GM21360 (cell line): ENCODE measurements at regions not wholly inside any gene's neighbourhood (a gene's known extent, or its start where the extent isn't known, plus 50 kb on each side); places are given as distances from the start of the nearest gene placed in this dataset.
"Not testable (repeated sequence)": the region's sequence is repeated elsewhere in the genome, so short reads cannot be mapped to it uniquely, and the experiment has no call there.

Experiments
- ATAC-seq: cut with Tn5 transposase; IDR thresholded peaks from one replicate; pipeline ENCODE4 v1.9.1; 2021; ENCODE audit warnings: mild to moderate bottlenecking, moderate library complexity; ENCODE audit not compliant: unreplicated experiment

DNA sequence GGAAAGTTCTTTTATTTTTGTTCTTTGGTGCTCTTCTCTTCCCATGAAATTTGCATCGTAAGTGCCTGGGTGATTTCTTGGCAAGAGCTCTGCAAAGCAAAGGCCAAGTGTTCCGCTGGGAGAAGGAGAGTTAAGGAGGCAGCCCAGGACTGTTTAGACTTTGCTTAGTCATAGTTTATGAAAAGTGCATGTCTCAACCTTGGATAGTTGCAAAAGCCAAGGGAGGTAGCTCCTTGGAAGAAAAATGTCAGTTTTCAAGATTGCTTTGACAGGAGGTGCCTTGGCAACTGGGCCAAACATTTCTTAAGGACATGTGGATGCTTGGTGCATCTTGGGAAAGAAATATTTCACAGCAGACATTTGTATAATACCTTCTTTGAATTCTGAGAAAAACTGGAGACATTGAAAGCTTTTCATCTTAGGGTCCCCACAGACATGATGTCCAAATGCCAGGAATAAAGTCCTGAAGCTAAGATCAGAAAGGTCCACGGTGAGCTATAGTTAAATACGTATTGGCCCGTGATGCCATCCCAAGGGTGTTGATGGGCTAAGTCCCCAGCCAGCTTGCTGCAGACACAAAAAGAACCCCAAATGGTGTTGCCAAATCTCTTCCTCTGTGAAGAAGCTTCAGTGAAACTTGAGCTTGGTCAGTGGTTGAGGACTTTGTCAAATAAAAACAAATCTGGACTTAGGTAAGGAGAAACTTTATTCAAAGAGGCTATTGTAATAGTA, 96.3 kb upstream of the THUMPD2 start:
- no peak for ATAC-seq

DNA sequence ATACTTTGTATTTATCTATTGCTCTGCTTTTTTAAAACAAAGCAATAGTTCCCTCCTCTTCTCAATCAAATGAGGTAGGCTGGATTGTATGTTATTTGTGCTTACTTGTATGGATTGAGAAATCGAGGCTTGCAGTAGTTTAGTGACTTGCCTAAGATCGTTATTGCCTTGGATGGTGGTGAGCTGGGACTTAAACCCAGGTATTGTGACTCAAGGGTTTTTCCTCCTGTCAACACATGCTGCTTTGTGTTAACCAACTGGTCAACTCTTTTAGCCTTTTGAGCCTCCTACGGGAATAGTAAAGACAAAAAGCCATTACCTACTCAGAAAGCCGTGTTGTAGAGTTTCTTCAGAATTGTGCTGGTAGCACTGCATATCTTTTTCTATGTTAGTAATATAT, 95.2 kb upstream of the THUMPD2 start:
- no peak for ATAC-seq

DNA sequence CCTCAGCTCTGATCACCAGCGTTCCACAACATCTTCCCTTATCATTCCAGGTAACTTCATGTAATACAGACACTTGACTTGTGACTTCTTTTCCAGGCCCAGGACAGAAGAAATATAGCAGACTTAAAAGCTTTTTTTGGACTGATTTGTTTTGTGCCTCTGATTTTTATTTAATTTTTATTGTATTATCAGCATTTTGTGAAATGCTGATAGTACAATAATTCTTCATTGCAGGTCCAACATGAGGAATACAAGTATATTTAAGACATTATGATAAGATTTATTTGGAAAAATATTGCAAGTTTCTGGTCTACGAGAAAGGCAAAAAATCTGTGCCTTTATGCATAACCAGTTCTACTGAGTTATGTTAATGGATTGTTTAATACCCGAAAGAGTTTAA, 94.5 kb upstream of the THUMPD2 start:
- ATAC-seq: no peak

DNA sequence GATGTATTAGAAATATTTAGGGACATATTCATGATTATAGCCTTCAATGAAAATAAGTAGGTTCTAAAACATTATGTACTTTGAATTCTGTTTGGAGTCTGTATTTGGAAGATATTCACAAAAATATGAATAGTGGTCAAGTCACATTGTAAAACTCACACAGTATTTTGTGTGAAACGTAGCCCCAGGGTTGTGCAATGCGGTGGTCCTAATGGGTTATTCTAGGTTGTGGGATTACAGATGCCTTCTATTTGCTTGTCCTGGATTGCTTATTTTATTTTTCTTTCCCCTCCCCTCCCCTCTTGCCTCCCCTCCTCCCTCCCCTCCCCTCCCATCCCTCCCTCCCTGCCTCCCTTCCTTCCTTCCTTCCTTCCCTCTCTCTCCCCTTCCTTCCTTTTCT, 93.7 kb upstream of the THUMPD2 start:
- no peak for ATAC-seq

DNA sequence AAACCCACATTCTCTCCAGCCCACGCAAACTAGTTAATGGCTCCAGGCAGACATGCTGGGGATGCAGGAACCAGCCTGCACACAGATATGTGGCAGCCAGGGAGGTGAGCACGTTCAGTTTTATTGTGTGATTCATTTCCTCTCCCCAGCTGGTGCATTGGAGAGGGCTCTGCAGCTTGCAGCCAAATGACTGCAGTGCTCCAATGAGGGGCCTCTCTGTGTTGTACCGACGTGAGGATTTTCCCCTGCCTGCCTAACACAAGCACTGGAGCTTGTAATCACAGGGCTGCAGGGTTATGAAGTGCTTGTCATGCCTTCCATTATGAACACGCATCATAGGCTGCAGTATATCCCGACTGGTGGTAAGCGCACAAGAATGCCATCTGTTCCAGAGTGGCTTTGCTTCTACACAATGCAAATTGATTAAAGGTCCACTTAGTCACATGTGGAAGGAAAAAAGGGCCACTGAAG, 92.3 kb upstream of the THUMPD2 start:
- no peak for ATAC-seq

DNA sequence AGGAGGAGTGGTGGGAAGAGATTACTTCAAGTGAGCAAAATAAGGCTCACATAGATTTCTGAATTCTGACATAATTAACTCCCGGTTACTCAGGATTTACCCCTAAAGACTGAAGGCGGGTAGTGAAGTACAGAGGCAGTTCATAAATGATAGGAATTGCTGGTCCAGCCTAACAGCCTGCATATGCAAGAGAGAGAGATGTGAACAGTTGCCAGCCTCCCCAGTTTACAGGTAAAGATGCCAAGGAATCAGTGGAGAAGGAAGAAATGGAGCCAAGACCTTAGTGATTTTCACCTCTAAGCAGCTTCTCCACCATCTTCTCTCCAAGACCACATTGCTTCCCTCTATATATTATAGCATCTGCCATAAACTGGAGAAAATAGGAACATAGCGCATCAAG, 91.8 kb upstream of the THUMPD2 start:
- no peak for ATAC-seq

DNA sequence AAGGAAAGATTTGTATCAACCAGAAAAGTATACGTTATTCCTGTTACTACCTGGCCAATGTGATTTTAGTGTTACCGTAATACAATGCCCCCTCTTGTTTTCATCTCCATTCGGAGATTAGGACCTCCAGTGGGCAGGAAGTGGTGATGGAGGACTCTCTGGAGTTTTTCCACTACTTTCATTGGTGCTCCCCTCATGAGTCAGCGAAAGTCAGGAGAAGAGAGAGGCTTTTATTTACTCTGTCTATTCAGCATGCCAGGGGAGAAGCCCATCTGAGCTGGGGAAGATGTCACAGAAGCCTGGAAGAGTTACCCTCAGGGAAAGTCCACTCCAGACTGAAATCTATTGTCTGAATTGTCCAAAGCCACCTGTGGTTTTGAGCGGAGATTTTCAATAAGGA, 88.2 kb upstream of the THUMPD2 start:
- ATAC-seq: no peak

DNA sequence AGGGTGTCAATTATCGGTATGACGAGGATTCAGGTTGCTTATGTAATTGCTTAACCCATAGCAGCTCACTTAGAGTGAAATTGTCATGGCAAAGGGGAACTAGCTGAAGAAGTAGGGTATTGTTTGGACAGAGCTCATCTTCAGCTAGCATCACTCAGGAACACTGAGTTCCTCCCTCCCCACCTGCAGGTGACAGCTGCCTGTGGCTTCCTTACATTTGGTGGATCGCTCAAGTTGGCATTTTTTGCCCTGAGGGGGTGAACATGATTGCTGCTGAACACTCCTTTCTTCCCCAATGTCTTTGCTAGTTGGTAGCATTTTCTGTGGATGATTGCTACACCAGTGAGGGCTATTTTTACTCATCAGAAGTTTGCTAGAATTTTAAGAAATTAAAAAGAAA, 86.7 kb upstream of the THUMPD2 start:
- no peak for ATAC-seq

DNA sequence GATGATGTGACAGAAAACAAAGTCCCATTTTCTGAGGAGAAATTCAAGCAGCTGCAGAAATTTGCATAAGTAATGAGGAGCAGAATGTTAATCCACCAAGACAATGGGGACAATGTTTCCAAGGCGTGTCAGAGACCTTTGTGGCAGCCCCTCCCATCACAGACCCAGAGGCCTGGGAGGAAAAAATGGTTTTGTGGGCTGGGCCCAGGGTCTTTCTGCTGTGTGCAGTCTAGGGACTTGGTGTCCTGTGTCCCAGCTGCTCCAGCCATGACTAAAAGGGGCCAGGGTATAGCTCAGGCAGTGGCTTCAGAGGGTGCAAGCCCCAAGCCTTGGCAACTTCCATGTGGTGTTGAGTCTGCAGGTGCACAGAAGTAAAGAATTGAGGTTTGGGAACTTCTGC, 84.6 kb upstream of the THUMPD2 start:
- ATAC-seq: not testable (repeated sequence)

DNA sequence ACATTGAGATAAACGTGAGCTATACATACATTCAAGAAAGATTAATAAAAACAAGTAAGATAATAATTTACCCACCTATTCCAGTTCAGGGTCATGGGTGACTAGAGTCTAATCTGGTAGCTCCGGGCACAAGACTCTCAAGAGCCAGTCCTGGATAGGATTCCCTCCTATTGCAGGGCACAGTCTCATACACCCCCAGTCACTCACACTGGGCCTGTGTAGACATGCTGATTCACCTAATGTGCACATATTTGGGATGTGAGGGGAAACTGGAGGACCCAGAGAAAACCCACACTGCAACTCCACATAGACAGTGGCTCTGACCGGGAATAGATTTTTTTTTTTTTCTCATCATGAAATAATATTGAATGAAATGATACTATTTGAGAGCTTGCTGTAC, 81.5 kb upstream of the THUMPD2 start:
- no peak for ATAC-seq

DNA sequence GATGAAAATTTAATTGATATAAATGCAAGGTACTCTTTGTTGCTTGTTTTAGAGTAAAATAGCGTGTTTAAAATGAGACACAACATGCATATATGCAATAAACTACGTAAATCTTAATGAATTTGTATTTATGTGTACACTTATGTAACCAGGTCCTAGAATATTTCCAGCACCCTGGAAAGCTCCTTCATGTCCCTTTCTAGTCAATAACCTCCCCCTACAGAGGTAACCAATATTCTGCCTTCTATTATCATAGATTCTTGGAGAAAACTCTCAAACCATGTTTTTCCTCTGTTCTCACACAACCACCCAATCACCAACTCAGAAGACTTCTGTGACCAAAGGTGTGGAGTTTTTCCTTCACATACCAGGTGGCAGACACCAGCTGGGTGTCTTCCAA, 79.6 kb upstream of the THUMPD2 start:
- ATAC-seq: no peak

DNA sequence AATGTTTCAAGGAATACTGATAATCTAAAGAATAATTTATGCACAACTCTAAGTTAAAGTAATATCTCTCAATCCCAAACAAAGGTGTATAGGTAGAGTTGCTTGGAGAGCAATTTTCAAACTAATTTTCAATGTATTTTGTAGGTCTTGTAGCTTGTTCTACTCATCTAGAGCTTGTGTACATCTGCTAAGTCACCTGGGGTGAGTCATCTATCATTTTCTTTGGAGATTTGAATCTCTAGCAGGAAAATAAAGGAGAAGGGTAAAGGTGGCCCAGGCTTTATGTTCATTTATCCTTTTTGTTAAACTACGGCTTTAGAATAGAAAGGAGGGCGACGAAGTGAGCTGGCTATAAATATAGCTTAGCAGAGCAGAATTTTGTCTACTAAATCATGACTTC, 76.8 kb upstream of the THUMPD2 start:
- ATAC-seq: no peak

DNA sequence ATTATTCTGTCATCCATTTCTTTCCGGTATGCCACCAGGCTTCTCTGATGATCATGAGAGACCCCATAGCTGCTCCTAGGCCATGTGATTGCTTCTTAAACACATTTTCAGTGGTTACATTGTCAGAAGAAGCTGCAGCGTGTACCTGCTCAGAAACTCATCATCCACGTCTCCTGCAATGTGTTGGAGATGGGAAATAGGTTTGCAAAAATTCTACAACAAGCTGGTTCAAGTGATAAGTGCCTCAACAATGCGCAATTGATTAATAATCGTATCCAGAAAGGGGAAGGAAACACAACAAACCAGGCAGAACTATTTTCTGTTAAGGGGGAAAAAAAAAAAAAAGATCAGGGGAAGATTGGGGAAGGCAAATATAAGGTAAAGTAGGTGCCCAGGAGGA, 75.7 kb upstream of the THUMPD2 start:
- no peak for ATAC-seq

DNA sequence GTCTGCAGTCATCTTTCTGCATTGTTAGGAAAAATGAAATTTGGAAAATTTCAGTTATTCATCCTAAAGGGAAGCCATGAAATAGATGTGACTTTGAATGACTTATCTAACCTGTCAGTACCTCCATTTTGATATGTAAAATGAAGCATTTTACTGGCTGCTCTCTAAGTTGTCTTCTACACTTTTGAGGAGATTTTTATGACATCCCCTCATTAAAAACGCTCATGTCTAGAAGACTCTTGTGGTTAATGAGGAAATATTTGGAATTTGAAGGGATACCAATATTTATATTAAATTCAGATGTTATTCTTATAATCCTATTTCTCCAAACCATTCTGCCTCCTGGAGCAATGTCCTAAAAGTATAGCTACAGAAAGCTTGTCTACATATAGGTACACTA, 73.8 kb upstream of the THUMPD2 start:
- no peak for ATAC-seq

DNA sequence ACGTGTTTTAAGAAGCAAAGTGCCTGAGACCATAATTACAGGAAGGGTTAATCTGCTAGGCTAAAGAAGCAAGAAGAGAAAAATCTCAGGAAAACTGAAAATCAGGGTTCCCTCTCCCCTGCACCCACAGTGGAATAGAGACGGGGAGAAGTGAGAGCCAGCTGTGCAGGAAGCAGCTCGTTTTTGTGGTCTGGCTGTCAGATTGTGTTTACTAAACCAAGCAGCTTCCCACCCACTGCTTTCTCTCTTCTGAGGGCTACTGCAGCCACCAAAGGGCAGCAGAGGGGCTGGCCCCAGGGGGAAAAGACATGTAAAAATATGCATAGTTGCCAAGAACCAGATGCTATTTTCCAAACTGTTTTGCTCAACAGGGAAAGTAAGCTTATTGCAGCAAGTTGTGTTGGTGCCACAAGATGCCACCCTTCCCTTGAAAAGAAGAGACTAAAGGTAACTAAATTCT, 72.6 kb upstream of the THUMPD2 start:
- ATAC-seq: peak; percentile 86

DNA sequence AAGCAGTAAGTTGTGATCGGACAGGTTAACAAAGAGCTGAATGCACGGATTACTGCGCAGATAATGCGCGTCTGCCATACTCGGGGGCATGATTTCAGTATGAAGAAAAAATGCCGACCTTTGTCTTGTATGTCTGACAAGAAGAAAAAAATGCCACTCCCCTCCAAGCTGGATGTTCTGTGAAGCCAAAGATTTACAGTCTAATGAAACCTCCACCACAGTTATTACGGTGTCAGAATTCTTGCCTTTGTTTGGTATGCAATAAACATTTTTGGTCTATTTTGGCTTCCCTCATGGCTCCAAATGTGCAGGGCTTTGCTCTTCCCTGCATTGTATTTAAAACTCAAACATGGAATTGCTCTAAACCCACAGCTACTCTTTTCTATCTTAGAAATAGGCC, 72.2 kb upstream of the THUMPD2 start:
- peak; percentile 25 for ATAC-seq

DNA sequence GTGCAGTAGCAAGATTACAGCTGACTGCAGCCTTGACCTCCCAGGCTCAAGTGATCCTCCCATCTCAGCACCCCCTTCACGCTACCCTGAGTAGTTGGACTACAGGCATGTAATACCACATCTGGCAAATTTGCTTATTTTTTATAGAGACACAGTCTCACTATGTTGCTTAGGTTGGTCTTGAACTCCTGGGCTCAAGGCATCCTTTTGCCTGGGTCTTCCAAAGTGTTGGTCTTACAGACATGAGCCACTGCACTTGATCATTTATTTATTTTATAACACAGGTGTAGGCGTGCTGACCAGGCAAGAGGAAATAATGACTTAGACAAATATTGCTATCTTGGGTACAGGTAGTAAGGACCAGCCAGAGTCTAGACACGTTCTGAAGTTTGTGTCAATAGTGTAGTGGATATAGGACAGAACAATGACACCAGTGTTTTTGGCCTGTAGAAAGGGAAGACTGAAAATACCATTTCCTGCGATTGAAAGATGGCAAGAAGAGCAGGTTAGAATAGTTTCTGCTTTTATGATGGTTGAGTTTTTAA, 71.0 kb upstream of the THUMPD2 start:
- no peak for ATAC-seq

DNA sequence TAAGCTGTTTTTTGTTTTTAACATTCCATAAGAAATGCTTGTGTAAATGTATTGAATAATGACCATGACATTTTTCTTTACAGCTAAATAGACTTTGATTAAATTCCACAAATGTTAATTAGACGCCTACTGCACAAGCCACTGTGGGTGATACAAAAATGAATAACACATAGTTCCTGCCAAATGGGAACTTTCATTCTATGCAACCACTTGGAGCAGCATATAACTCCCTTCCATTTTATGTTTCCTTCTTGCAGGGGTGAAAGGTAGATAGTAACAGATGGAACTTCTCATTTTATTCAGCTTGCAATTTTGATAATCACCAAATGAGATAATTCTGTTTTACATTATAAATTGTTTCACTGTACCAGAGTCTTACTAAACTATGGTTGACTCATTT, 70.0 kb upstream of the THUMPD2 start:
- ATAC-seq: no peak

DNA sequence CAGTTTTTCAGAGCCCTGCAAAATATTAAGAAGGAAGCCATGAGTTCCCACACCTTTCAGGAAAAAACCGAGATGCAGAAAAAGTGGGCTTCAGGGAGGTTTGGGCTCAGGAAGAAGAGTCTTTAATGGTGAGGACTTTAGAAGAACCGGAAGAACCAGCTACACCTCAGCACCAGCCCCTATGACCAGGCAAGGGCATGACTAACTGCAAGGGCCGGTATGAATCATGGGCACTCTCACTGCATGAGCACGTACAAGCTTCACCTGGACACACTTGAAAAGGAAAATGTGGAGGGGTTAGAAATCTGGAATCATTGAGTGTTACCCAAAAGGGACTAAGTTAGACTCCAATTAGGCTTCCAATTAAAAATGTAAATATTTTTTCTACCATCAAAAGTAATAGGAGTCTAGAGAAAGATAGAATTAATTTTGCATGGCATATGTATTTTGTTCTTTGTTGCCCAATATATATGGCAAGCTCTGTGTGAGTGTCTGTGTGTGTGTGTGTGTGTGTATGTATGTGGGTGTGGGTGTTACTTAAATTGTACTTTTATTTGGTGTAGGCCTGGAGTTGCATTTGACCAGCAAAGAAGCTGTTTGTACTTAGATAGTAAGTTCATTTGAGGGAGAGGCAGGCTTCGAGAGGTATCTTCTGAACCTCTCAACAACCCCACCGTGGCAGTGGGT, 66.5 kb upstream of the THUMPD2 start:
- ATAC-seq: no peak

DNA sequence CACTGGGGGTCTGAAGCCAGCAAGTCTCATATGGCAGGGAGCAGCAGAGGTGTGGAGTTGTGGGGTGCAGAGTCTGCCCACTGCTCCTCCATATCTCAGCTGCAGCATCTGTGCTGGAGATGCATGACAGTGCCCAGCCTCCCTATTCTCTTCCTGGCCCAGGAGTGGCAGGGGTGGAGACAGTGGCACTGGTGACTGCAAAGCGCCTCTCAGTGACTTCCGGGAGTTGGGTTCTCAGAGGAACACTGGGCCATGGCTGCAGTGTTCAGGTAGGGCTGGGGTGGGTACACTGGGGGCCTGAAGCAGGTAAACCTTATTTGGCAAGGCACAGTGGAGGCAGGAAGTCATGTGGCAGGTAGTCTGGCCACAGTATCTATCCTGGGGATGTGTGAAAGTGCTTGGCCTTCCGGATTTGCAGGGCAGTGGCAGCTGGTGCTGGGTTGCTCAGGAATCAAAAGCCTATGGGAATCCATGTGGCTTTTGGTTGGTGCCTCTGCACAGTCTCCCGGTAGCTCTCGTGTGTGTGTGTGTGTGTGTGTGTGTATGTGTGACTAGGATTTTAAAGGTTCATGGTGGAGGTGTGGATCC, 60.3 kb upstream of the THUMPD2 start:
- no peak for ATAC-seq

DNA sequence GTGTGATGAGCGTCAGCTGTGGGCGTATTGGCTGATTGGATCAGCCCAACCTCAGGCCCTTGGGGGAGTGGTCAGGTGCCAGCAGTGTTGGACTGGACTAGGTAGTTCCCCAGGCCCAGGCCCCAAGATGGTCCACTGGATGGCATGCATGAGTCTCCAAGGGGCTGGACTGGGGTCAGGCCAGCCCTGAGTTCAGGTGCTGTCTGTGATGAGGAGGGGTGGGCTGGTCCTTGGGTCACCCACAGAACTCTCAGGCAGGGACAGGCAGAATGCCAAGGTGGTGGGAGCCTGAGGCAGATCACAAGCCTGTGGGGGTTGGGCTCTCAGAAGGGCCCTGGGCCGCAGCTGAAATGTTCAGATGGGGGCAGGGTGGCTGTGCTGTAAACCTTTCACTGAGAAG, 59.5 kb upstream of the THUMPD2 start:
- ATAC-seq: no peak
